T-helper 1 cell treated with Interleukin-12 subunit alpha and Interleukin-12 subunit beta and Interleukin-4 antibody, amounts not matched to agents 30 ng/mL and 1 ng/mL, for 36 hours (primary cell): ENCODE measurements at regions not wholly inside any gene's neighbourhood (a gene's known extent, or its start where the extent isn't known, plus 50 kb on each side); places are given as distances from the start of the nearest gene placed in this dataset.
"Not testable (repeated sequence)": the region's sequence is repeated elsewhere in the genome, so short reads cannot be mapped to it uniquely, and the experiment has no call there.

Source experiments
- intact Hi-C: fragments of 100-400 bp; cut with micrococcal nuclease; formaldehyde crosslinking; loops from one replicate; pipeline ENCODE4 v1.15.1; 2024

DNA sequence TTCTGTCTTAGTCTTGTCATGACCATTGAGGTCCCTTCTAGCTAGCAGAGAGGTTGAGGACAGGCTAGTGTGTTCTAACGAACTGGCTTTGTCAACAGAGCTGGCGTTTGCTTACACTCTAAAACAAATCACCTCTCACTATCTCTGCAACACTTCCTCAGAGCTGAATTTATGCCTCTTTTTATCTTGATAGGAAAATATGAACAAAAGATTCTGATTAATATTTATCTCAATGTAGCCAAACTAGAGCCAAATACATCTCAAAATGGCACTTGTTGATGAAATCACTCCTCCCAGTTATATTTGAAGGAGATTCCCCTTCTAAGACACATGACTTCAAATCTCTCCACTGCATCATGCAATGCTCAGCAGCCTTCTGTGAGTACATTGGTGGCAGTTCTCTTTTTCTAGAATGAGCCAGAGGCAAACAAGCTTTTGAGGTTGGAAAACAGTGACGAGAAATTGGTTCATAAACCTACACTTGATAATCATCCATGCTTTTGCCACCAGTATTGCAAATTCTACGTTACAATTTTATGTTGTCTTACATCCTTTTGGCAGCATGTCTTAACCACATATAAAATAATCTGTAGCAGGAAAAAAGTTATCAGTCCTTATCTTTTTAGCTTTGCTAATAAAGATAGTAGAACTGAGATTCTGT is 615.7 kb upstream of the CITED2 start:
- intact Hi-C loops, result loop anchor here (10.0 kb wide), 1 partner anchor 615 kb away; the partner anchor contains the start of gene CITED2

DNA sequence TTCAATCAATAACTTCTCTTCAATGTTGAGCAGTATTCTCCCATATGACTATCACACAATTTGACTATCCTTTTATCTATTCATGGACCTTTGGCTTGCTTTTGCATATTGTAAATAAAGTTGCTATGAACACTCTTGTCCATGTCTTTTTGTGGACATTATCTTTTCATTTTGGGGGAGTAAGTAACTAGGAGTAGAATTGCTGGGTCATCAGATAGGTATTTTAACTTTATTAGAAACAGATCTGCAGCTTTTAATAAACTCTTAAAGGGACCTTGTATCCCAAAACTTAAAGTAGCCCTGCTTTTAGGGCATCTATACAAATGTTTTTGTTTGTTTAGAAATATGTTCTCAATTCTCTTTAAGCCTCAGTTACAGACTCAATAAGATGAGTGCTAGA is 614.2 kb upstream of the CITED2 start:
- intact Hi-C loops, result no loop called here

DNA sequence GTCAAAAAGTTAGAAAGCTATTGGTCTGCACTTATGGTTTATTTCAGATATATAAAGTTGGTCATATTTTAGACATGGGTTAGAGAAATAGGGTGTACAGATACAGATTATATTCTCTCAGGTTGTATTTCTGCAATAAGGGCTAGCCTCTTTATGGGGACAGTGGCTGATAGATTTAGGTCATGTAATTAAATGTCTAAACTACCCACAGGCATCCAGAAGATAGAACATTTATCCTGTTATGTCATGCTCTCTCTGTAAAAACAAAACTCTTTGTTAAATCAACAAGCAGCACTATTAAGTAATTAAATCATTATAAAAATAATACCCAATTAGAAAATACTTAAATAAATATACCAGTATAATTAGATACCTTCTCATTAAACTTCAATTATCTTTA is 612.6 kb upstream of the CITED2 start:
- intact Hi-C loops, result no loop called here

DNA sequence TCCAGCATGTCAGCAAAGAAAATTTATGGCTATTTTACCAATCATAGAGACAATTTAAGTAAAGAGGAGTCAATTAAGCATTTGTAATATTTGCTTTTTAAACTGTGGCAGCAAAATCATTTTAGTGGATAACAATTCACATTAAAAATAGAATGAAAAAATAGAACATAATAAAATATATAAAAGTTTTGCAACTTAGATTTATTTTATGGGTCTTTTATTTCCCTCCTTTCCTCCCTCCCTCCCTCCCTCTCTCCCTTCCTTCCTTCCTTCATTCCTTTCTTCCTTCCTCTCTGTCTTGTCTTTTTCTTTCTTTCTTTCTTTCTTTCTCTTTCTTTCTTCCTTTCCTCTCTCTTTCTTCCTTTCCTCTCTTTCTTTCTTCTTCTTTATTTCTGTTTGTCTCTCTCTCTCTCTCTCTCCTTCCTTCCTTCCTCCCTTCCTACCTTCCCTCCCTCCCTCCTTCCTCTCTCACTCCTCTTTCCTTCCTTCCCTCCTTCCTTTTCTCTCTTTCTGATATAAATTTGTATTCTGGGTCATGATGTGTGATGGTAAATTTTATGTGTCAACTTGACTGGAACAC is 610.9 kb upstream of the CITED2 start:
- intact Hi-C loops, result no loop called here

DNA sequence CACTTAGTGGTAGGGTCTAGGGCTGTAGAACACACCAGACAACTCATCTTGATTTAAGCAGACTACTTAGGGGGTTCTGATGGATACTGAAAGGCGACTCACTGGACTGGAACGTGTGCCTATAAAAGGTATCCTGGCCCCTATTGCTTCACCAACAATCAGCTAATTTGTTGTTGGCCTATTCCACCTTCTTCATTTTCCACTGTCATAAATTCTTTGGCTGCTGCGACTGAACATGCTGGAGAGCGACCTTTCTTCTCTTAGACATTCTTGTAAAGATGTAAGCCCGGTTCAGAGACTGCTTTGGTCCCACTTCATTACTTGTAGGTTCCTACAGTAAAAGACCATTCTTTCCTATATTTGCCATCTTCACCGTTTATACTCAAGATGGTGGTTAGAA is 609.9 kb upstream of the CITED2 start:
- intact Hi-C loops, result no loop called here

DNA sequence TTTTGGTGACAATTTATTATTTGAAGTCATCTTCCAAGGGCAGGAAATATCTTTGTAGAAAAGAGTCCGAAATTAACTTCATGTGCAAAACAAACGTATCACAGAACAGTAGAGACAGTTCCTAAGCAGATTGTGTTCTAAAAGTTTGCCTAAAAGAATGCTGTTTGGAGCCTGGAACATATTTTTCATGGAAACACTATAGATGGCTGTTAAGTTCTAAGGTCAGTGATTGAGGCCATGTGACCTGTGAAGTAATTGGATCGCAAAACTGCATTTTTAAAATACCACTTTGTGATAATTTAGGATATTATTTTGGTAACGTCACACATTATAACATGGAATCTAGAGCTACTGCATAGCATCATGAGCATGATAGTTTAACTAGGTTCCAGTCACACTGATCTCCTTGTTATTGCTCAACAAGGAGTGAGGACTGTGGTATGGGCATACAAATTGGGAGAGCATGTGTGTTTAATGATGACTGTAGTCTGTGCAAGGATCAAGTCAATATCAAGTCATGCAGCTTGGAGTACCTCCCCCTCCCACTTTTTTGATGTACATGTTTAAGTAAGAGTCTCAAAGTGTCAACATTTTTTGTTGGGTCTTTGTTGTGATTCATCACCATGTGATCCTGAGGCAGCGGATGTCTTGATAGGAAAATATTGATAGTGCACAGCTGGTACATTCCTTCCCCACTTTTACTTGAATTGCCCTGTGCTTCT is 609.3 kb upstream of the CITED2 start:
- intact Hi-C loops, result no loop called here

DNA sequence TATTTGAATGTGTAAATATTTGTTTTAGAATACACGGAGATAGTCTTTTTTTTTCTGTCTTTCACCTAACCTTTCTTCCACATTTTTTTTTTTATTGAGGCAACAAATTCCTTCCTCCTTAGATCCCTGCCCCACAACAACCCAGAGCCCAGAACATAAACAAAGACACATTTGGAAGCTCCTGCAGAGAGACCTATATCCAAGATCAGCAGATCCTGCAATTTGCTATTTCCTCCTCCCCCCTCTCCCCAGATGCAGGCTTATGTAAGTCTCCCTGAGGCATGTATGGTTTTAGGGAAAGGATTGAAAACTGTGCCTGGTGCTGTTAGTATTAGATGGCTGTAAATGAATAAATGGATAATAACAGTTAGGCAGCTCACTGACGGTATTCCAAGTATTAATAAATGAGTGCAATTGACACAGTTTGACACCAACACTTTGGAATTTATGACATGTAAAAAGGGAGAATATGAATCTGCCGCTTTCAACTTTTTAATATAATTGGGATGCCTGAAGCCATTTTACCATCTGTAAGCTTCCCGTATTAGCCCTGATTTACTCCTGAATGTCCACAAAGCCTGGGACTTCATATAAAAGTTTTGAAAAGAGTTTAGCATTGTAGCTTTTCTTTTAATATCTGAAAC is 608.3 kb upstream of the CITED2 start:
- intact Hi-C loops, result no loop called here

DNA sequence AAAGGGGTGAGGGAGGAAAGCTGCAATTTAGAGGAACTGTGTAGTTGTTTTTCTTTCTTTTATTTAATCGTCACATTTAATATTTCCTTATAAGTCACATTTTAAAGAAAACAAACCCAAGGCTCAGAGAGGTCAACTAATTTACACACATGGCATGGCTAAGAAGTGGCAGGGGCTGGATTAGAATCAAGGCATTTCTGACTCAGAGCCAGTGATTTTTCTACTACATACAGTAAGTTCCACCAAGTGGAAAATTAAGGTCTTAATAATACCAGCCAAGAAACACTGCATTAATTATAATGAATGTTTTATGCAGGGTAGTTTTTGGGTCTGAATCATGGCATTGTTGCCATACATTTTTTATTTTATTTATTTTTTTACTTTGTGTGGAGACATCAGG is 607.7 kb upstream of the CITED2 start:
- intact Hi-C loops, result no loop called here

DNA sequence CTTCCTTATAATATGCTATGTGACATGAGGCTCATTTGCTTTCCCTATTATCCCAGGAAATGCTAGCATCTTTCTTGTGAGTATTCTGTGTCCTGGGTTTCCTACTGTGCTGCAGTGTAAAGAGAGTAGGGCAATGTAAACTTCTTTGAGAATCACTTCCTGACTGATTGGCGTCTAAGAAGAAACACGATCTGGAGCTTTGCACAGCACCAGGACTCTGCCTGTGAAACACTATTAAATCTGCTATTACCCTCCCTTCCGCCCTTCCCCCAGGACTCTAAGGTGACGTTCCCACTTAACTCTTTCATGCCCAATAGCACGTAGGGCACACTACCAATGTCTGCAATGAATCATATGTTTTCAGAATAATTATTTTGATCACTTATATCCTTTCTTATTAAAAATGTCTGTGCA is 607.3 kb upstream of the CITED2 start:
- intact Hi-C loops, result no loop called here

DNA sequence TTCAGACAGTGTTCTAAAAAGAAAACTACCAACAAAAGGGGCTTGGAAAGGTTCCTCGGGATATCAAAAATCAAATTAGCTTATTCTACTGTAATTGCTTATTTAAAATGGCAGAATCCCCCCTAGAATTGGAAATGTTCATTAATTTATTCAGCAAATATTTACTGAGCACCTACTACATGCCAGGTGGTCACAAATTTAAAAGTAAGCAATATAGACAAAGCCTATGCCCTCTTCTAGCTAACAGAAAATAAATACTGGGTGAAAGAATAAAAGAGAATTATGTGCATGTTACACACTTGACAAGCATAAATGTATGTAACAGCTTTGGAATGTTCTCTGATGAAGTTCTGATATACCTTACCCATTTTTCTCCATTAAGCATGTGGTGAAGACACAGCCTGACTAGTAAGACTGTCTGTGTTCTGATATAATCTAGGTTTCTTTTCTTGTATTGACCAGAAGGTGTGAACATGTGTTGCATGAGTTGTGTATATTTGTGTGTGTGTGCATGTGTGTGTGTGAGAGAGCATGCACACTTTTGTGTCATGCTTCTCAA is 606.7 kb upstream of the CITED2 start:
- intact Hi-C loops, result no loop called here

DNA sequence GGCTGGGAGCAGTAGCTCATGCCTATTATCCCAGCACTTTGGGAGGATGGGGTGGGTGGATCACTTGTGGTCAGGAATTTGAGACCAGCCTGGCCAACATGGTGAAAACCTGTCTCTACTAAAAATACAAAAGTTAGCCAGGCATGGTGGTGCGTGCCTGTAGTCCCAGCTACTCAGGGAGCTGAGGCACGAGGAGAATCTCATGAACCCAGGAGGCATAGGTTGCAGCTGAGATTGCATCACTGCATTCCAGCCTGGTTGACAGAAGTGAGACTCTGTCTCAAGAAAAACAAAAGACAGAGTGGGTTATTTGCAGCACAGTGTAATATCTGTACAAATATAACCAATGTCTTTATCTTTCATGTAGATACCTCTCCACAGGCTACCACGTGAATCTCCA is 606.2 kb upstream of the CITED2 start:
- intact Hi-C loops, result not testable (repeated sequence)

DNA sequence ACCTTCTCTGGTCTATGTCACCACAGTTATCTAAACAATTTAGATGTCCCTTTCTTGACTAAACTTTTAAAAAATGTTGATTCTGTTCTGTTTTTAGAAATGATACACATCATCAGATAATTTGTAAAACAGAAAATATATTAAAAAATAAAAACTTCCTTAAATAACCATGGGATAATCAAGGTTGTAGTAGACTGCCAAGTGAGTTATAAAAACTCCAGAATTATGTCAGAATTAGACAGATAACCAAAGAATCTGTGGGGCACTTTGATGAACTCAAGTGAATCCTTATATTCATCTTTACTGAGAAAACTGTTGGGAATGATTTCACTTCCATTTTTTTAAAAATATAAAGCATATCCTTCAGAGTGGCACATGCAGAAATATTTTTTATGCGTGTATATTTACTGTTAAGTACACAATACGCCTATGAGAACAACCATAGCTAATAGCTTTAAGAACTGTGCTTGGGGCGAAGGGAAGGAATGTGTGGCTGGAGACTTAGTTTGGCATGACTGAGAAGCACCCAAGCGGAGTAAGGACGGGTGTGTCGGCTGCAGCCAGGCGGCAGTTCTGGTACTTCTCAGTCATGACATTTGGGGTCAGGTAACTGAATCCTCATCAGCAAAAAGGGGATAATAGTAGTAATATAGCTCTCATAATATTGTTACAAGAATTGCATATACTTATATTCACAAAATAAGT is 604.7 kb upstream of the CITED2 start:
- intact Hi-C loops, result no loop called here

DNA sequence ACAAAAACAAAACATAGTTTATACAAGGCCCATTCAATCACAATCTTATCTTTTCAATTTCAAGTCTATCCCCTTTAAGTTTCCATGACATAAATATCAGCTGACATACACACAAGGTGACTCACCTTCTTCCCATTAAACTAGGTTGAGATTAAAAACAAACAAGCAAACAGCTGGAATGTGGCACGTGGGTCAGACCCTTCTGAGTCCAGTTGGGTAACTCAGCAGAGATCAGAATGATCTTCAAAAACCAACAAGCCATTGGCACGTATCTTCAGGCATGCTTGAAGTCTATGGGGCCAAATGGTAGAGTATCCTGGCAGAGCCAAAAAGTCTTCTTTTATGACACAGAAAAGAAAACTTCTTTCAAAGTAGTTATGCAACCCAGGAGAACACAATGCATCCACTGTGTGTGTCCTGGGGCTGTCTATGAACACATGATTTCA is 603.5 kb upstream of the CITED2 start:
- intact Hi-C loops, result no loop called here

DNA sequence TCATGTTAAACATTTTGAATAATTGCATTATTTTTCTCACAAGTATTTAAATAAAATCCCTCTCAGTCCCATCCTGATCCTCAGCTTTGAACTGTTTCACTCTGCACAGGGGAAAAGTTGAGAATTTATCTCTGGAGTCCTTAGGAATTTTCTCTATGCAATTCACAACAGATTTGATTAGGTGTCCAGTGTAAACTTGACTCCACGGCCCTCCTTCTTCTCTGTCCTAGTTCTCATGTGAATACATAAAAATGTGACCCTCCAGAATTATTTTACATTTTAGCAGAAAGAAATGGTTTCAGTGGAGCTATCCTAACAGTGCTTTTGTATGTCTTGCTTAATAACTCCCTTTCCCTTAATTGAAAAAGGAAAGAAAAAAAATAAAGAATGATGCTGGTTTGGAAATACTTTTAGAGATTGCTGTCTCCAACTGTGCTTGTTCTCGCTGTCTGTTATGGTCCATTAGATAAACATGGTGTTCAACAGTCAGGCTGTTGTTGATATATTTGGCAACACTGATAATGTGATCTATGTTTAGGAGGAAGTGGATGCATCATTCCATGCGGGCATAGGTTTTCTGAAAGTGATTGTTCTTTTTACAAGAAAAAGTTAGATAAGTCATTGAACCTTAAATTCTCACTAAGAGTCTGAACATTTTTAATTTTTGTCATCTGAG is 599.4 kb upstream of the CITED2 start:
- intact Hi-C loops, result no loop called here

DNA sequence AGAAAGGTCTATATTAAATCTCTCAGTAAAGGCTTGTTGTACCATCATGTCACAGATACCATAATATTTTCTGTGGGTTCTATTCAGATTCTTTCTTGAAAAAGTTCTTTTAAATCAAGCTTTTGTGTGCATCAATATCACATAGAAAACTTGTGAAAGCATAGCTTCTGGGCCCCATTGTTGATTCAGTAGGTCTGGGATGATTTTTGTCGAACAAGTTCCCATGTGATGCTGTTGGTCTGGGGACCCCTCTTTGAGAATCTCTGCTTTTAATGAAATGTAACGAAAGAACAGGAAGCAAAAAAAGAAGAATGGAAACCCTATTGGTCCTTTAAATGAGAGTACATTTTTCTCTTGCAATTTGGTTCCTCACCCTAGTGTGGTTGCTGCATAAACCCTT is 597.7 kb upstream of the CITED2 start:
- intact Hi-C loops, result no loop called here

DNA sequence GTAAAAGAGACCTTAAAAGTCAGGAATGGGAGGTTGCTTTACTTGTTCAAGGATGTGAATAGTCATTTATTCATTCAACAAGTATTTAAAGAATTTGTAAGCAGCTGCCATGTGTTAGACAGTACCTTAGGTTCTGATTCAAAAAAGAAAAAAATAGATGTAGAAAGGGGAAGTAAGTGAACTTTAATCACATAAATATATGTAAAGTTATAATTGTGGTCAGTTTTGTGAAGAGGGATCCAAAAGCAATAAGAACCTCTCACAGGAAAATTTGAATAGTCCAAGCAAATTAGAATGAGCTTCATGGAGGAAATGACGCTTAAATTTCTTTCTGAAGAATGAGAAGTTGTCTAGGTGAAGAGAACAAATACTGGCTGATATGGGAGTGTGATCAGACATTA is 596.1 kb upstream of the CITED2 start:
- intact Hi-C loops, result no loop called here

DNA sequence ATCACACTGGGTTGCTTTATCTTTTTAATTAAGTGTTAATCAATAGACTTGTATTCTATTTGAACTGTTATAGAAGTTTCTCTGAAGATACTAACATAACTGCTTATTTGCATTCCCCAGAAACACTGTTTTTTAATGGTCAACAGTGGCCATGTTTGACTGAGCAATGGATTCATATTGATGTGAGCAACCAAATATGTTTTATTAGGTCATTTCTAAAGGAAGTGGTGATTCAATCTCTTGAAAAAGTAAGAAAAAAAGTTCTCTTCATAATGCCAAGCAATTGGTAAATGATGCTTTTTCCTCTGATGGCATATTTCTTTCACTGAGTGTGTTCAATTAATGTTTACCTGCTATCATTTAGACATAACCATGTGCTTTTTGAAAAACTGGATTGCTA is 593.0 kb upstream of the CITED2 start:
- intact Hi-C loops, result no loop called here

DNA sequence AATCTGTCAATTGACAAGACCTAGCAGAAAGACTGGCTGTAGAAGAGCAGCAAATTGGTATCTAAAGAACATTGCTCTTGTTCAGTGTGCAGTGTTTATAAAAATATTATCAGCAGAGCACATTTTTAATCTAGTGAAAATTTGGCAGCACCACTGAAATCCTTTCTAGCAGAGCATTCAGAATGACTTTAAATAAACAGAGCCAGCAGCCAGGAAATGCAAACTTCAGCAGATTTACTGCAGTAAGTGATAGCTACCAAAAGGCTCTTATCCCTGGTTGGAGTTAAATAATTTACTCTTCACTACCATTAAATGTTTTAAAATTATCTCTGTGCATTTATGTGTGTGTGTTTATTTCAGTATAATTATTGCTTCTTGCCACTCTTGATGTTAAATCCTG is 590.9 kb upstream of the CITED2 start:
- intact Hi-C loops, result no loop called here

DNA sequence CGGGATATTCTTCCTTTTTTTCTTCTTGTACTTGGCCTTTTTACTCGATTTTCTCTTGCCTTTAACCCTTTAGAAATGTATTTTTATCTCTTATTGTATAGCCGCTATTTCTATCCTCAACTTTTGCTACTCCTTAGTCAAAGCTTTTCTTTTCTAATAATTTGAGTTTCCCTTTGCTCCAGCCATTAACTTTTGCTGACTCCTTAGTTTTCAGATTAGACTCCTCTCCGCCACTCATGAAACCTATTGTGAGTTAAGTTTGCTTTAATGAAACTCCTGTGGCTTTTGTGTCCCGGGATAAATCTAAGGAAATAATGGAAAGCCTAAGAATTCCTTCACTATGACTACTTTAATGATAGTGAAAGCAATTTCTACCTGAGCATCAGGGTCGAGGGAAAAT is 590.3 kb upstream of the CITED2 start:
- intact Hi-C loops, result no loop called here

DNA sequence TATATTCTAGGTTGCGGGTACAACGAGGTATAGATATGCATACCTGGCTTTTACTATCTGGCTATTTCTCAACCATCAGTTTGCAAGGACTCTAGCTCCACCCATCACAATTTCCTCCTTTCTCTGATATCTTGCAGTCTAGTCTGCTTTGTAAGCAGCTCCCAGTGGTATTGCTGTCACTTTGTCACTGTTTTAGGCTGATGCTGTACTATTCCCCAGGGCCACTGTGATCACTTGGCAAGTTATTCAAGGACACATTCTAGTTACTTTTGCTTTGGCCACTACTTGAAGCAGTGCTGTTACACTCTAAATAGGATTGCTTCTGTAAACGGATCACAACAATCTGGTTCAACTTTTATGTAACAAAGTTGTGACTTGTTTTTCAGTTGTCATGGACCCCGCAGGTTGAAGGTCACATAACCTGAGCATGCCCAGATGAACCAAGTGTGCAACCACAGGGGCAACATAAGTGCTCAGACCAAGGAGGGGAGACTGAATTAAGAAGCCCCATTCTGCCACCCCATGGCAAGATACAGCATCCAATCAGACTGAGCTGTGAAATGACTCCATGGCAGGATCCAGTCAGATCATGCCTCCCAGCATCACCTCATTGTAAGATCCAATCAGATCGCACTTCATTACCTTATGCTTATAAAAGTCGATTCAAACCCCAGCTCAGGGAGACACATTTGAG is 588.4 kb upstream of the CITED2 start:
- intact Hi-C loops, result no loop called here
